ENCODE measurements at regions not wholly inside any gene's neighbourhood (a gene's known extent, or its start where the extent isn't known, plus 50 kb on each side); places are given as distances from the start of the nearest gene placed in this dataset.

GRCh38 chr14:38517426-38517825 is 261.5 kb upstream of the CLEC14A start:
- no peak for TF ChIP-seq GATA2 (IDR thresholded peaks at IDR 0.05; ENCODE audit: low read depth, low read length)
- no peak for TF ChIP-seq GATA3 (IDR thresholded peaks at IDR 0.05; ENCODE audit: low read depth, low read length)

All from SH-SY5Y (cell line).